ENCODE measurements at regions not wholly inside any gene's neighbourhood (a gene's known extent, or its start where the extent isn't known, plus 50 kb on each side); places are given as distances from the start of the nearest gene placed in this dataset.

- no peak for TF ChIP-seq REST (IDR thresholded peaks at IDR 0.05; ENCODE audit: low read depth)
- no peak for TF ChIP-seq SRF (IDR thresholded peaks at IDR 0.05; ENCODE audit: low read depth)
- no peak for TF ChIP-seq CBX3 (IDR thresholded peaks at IDR 0.05; ENCODE audit: low read depth)
- no peak for TF ChIP-seq EGR1 (IDR thresholded peaks at IDR 0.05; ENCODE audit: low read depth)
- no peak for TF ChIP-seq SIN3A (IDR thresholded peaks at IDR 0.05; ENCODE audit: low read depth)
- TF ChIP-seq, protein P1, sequence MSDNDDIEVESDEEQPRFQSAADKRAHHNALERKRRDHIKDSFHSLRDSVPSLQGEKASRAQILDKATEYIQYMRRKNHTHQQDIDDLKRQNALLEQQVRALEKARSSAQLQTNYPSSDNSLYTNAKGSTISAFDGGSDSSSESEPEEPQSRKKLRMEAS (IDR thresholded peaks at IDR 0.05) = no peak
- TF ChIP-seq ELF1 (IDR thresholded peaks at IDR 0.05; ENCODE audit: borderline replicate concordance, low read depth) = no peak
- TF ChIP-seq POLR2AphosphoS5 (IDR thresholded peaks at IDR 0.05; ENCODE audit: low read depth, low read length) = no peak
- TF ChIP-seq EZH2phosphoT487 (IDR thresholded peaks at IDR 0.05; ENCODE audit: borderline replicate concordance) = no peak
- TF ChIP-seq SP1 (IDR thresholded peaks at IDR 0.05; ENCODE audit: low read depth) = no peak
- TF ChIP-seq CEBPB (IDR thresholded peaks at IDR 0.05; ENCODE audit: low read depth) = no peak
Observed at GRCh38 chr9:129478461-129478860, 142.4 kb downstream of the C9orf50 start (continued).
